ENCODE measurements at regions not wholly inside any gene's neighbourhood (a gene's known extent, or its start where the extent isn't known, plus 50 kb on each side); places are given as distances from the start of the nearest gene placed in this dataset.

DNA sequence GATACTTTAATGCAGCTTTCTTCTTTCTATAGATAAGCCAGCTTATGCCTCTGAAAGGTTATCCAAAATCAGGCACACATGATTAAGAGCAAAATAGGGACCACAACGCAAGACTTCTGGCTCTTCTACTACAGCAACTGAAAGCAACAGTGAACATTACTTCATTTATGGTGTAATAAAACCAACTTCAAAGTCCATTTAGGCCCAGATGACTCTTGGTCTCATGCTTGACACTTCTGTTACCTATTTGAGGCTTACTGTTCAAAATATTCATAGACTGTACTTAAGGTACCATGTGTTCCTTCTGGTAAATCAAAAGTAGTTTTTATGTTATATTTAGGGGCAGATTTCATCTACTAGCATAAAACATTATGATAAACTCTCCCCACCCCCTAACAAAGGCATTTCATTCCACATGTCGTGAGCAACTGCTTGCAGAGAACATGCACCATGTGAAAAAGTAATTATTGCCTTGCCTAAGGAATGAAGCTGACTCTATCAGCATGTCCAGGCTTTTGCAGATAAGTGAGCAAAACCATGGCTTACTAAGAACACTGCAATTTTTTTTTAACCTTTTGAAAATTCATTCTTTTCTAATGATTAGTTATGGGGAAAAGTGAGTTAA is 154.9 kb upstream of the ITGB1 start:
- intact Hi-C loops (cut with micrococcal nuclease) = no loop called here
- CTCF ChIA-PET = interaction anchor here (2.1 to 3.8 kb wide), 2 partner anchors 11 to 41 kb away, joined by 6 to 17 read pairs; no protein-coding TSS in a partner anchor
- POLR2A ChIA-PET = no interaction called here
- Mint-ChIP-seq H3K27ac (peak overlapping the region; percentile 84), H3K4me3 (no peak overlapping the region), H3K9me3 (ENCODE audit: insufficient read depth) (no peaks in the 10 kb centered on the region), H3K27me3 (no peaks in the 10 kb centered on the region), H3K4me1 (peaks cover 88% of the 10 kb centered on the region)
- no peak for DNase-seq
- Histone ChIP-seq H3K9me3 (ENCODE audit: control extremely low read depth in 1 of 3, control insufficient read depth in 2 of 3, insufficient read depth in 1 of 3, low read length in 2 of 3) (no peaks in the 10 kb centered on the region), H3K4me2 (replicated peaks; ENCODE audit: low read depth, low read length, poor library complexity, severe bottlenecking) (peak overlapping the region; percentile 52), H3K4me1 (ENCODE audit: control insufficient read depth in 2 of 2, insufficient read depth in 2 of 2, low read length in 2 of 2) (peaks cover 56 to 86% of the 10 kb centered on the region in 2 donors), H3K27ac (ENCODE audit: low read length in 2 of 2) (peak overlapping the region; percentile 54 to 66), H4K20me1 (ENCODE audit: control insufficient read depth, insufficient read depth, low read length, poor library complexity, severe bottlenecking) (no peaks in the 10 kb centered on the region), H3K27me3 (replicated peaks in 1 of 4; ENCODE audit: control extremely low read depth in 1 of 4, control insufficient read depth in 3 of 4, insufficient read depth in 4 of 4, low read length in 3 of 4) (no peaks in the 10 kb centered on the region), H3K9ac (ENCODE audit: low read length) (no peak overlapping the region), H2AFZ (ENCODE audit: insufficient read depth, low read depth, low read length, poor library complexity, severe bottlenecking) (no peak overlapping the region), H3K79me2 (ENCODE audit: control insufficient read depth, insufficient read depth, low read length) (no peaks in the 10 kb centered on the region), H3K36me3 (replicated peaks in 1 of 2; ENCODE audit: control extremely low read depth in 1 of 2, control insufficient read depth in 1 of 2, extremely low read depth in 1 of 2, insufficient read depth in 2 of 2, low read length in 1 of 2) (no peaks in the 10 kb centered on the region), H3K4me3 (ENCODE audit: control extremely low read depth in 1 of 5, extremely low read depth in 1 of 5, insufficient read depth in 1 of 5, low read depth in 2 of 5, low read length in 4 of 5) (no peak overlapping the region)
- TF ChIP-seq, protein P1, sequence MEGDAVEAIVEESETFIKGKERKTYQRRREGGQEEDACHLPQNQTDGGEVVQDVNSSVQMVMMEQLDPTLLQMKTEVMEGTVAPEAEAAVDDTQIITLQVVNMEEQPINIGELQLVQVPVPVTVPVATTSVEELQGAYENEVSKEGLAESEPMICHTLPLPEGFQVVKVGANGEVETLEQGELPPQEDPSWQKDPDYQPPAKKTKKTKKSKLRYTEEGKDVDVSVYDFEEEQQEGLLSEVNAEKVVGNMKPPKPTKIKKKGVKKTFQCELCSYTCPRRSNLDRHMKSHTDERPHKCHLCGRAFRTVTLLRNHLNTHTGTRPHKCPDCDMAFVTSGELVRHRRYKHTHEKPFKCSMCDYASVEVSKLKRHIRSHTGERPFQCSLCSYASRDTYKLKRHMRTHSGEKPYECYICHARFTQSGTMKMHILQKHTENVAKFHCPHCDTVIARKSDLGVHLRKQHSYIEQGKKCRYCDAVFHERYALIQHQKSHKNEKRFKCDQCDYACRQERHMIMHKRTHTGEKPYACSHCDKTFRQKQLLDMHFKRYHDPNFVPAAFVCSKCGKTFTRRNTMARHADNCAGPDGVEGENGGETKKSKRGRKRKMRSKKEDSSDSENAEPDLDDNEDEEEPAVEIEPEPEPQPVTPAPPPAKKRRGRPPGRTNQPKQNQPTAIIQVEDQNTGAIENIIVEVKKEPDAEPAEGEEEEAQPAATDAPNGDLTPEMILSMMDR (IDR thresholded peaks at IDR 0.05) = no peak
- TF ChIP-seq EZH2 (IDR thresholded peaks at IDR 0.05; ENCODE audit: borderline replicate concordance, insufficient read depth, low read depth, low read length, poor library complexity, severe bottlenecking) = no peak
- no peak for ATAC-seq (ENCODE audit: low read depth)
- no CpG with 5 or more reads among the region's 2 CpGs for WGBS (ENCODE audit: insufficient coverage)

DNA sequence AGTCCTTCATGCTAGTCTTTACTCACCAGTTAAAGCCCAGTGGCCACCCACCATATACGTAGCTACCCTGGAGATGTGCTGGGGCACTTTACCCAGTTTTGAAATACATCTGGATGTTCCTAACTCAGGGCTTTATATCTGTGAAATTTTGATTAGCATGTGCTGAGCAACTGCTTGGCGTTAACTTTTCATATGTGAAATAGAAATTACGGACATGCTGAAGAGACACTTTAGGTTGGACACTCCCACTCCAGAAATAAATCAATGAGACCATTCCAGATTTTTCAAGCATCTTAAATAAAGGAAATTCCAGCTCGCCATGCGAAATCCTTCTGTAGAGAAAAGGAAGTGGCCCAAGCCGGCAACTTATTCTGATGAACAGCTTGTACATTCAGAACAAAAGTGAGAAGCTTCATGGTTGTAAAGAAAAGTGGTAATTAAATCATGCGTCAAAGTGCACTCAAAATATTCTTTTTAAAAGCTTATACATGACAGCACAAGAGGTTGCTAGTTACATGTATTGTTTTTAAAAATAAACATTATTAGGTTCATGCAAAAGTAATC is 153.5 kb upstream of the ITGB1 start:
- peak overlapping the region; percentile 65 for H3K27ac Mint-ChIP-seq
- H3K4me2 ChIP-seq (replicated peaks; ENCODE audit: low read depth, low read length, poor library complexity, severe bottlenecking) = no peak overlapping the region

More for the DNA sequence above, 153.5 kb upstream of the ITGB1 start:
- H3K4me3 Mint-ChIP-seq = peak overlapping the region; percentile 45
- no peaks in the 10 kb centered on the region for H3K9me3 Mint-ChIP-seq (ENCODE audit: insufficient read depth)
- H3K27me3 Mint-ChIP-seq = no peaks in the 10 kb centered on the region
- no peak overlapping the region for H3K9ac ChIP-seq (ENCODE audit: low read length)
- DNase-seq = no peak
- no peak overlapping the region for H3K4me3 ChIP-seq (ENCODE audit: control extremely low read depth in 1 of 5, extremely low read depth in 1 of 5, insufficient read depth in 1 of 5, low read depth in 2 of 5, low read length in 4 of 5)
- no peaks in the 10 kb centered on the region for H3K36me3 ChIP-seq (replicated peaks in 1 of 2; ENCODE audit: control extremely low read depth in 1 of 2, control insufficient read depth in 1 of 2, extremely low read depth in 1 of 2, insufficient read depth in 2 of 2, low read length in 1 of 2)
- H3K79me2 ChIP-seq (ENCODE audit: control insufficient read depth, insufficient read depth, low read length) = no peaks in the 10 kb centered on the region
- TF ChIP-seq, protein P1 (IDR thresholded peaks at IDR 0.05) = no peak
- no peak for TF ChIP-seq EZH2 (IDR thresholded peaks at IDR 0.05; ENCODE audit: borderline replicate concordance, insufficient read depth, low read depth, low read length, poor library complexity, severe bottlenecking)
- no peaks in the 10 kb centered on the region for H3K27me3 ChIP-seq (replicated peaks in 1 of 4; ENCODE audit: control extremely low read depth in 1 of 4, control insufficient read depth in 3 of 4, insufficient read depth in 4 of 4, low read length in 3 of 4)
- peak overlapping the region in 1 of 2 donors; percentile 21 for H3K27ac ChIP-seq (ENCODE audit: low read length in 2 of 2)
- ChIA-PET POLR2A (no interaction called here), CTCF (no interaction called here)
- WGBS (ENCODE audit: insufficient coverage) = 51% methylated on average over 5 of the region's 7 CpGs
- H3K4me1 Mint-ChIP-seq = peaks cover 83% of the 10 kb centered on the region
- intact Hi-C loops (cut with micrococcal nuclease) = no loop called here
- H3K9me3 ChIP-seq (ENCODE audit: control extremely low read depth in 1 of 3, control insufficient read depth in 2 of 3, insufficient read depth in 1 of 3, low read length in 2 of 3) = peaks cover 0 to 3% (median 0%) of the 10 kb centered on the region in 3 donors
- no peak overlapping the region for H2AFZ ChIP-seq (ENCODE audit: insufficient read depth, low read depth, low read length, poor library complexity, severe bottlenecking)
- no peak for ATAC-seq (ENCODE audit: low read depth)
- peaks cover 49 to 73% of the 10 kb centered on the region in 2 donors for H3K4me1 ChIP-seq (ENCODE audit: control insufficient read depth in 2 of 2, insufficient read depth in 2 of 2, low read length in 2 of 2)
- no peaks in the 10 kb centered on the region for H4K20me1 ChIP-seq (ENCODE audit: control insufficient read depth, insufficient read depth, low read length, poor library complexity, severe bottlenecking)

Measured in B cell (primary cell).